Activated CD8-positive, alpha-beta memory T cell treated with anti-CD3 and anti-CD28 coated beads, Interleukin-2, amount 10 ng/mL, durations not matched to agents 7 days and 5 days (primary cell): ENCODE measurements at regions not wholly inside any gene's neighbourhood (a gene's known extent, or its start where the extent isn't known, plus 50 kb on each side); places are given as distances from the start of the nearest gene placed in this dataset.
A peak's percentile ranks its signal among the peaks of the same experiment; 100 is the strongest.

Source experiments
- ATAC-seq: fragments of 150-1000 bp; cut with Tn5 transposase; one replicate; pipeline ENCODE4 v1.10.0; 2021; ENCODE audit warnings: moderate library complexity
- CTCF ChIA-PET: fragments of 350-600 bp; sonication (Branson Sonifier 250); formaldehyde crosslinking; loops from one replicate; lab custom pipeline; 2021; ENCODE audit warnings: antibody characterized with exemption; lab: Charles Lee
- DNase-seq: peaks from one replicate; pipeline ENCODE4 v3.0.0-alpha.2; 2020
- H3K27ac Mint-ChIP-seq: one replicate; pipeline ENCODE4 v1.8.0; 2021; ENCODE audit warnings: mild to moderate bottlenecking, mixed read lengths
- H3K27me3 Mint-ChIP-seq: one replicate; pipeline ENCODE4 v1.8.0; 2021; ENCODE audit warnings: mixed read lengths
- H3K36me3 Mint-ChIP-seq: one replicate; pipeline ENCODE4 v1.8.0; 2021; ENCODE audit warnings: mild to moderate bottlenecking, mixed read lengths
- H3K4me1 Mint-ChIP-seq: one replicate; pipeline ENCODE4 v1.8.0; 2021; ENCODE audit warnings: mixed read lengths
- H3K4me3 Mint-ChIP-seq: one replicate; pipeline ENCODE4 v1.8.0; 2021; ENCODE audit warnings: mild to moderate bottlenecking, moderate library complexity, mixed read lengths
- H3K9me3 Mint-ChIP-seq: one replicate; pipeline ENCODE4 v1.8.0; 2022; ENCODE audit warnings: low read depth, mixed read lengths

DNA sequence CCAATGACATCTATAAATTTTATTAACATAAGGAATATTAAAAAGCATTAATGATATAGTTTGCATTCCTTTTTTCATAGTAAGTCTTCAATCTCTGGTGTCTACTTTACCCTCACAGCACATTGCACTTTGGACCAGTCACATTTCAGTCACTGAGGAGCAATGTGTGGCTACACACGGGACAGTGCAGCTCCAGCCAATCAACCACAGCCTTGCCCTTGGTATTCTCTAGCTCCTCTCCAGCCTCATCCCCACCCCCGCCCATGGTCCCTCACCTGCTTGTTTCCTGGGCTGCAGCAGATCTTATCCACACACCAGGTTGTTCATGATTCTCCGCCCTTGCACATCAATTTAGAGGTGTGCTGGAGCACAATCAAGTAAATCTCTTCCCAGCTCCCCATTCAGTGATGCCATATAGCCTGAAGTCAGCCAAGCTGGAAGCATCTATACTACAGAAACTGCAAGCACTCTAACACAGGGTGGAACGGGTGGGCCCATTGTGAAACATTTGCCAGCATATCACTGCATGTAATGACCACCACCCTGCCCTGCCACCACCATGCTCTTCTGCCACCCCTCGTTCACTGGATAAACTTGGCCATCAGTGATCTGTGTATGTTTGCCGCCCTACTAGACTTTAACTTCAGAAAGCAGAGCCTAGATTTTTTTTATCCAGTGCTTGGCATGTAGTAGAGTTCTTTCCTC is 93.0 kb upstream of the SLC44A3 start:
- peaks cover 6% of the 10 kb centered on the region for H3K27me3 Mint-ChIP-seq
- H3K9me3 Mint-ChIP-seq: no peaks in the 10 kb centered on the region
- DNase-seq (no peak), ATAC-seq (no peak)
- no peaks in the 10 kb centered on the region for H3K36me3 Mint-ChIP-seq
- CTCF ChIA-PET: no interaction called here
- no peak overlapping the region for H3K4me3 Mint-ChIP-seq
- no peaks in the 10 kb centered on the region for H3K4me1 Mint-ChIP-seq
- no peak overlapping the region for H3K27ac Mint-ChIP-seq

DNA sequence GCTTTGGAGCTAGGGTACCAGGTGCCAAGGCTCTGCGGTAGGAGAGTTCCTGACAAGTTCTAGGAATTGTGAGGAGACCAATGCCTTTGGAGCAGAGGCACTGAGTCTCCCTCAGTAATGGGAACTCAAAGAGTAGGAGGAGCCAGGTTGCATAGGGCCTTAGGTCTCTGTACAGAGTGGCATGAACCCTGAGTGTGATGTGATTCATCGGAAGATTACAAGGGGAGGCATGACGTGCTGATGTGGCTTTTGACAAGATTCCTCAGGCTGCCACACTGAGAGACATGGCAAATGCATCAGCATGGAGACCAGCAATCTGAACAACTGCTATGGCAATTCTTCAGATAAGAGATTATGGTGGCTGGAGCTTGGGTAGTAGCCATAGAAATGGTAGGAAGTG is 94.6 kb upstream of the SLC44A3 start:
- H3K9me3 Mint-ChIP-seq: no peaks in the 10 kb centered on the region

DNA sequence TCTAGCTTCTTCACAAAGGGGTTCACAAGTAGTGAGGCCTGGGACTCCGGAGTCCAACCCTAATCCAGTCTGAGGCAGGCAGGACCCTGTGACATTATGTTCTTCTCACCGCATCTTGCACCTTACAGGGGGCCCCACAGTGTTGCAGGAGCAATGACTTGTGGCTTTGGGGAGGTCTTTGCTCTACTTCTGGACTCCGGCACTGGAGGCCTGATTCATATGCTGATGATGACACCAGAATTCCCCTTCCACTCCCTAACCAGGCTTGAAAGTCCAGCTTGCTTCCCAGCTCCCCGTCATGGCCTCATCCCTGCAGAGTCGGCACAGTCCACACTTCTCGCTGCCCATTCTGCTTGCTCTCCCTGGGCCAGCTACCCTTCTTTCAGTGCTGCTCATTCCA is 96.3 kb upstream of the SLC44A3 start:
- H3K4me3 Mint-ChIP-seq: no peak overlapping the region
- peaks cover 10% of the 10 kb centered on the region for H3K27me3 Mint-ChIP-seq

More for the DNA sequence above, 94.6 kb upstream of the SLC44A3 start:
- DNase-seq: no peak
- no peak overlapping the region for H3K4me3 Mint-ChIP-seq
- H3K27me3 Mint-ChIP-seq: peaks cover 10% of the 10 kb centered on the region
- CTCF ChIA-PET: no interaction called here
- peaks cover 5% of the 10 kb centered on the region for H3K4me1 Mint-ChIP-seq
- H3K27ac Mint-ChIP-seq: no peak overlapping the region
- no peaks in the 10 kb centered on the region for H3K36me3 Mint-ChIP-seq
- ATAC-seq: no peak

DNA sequence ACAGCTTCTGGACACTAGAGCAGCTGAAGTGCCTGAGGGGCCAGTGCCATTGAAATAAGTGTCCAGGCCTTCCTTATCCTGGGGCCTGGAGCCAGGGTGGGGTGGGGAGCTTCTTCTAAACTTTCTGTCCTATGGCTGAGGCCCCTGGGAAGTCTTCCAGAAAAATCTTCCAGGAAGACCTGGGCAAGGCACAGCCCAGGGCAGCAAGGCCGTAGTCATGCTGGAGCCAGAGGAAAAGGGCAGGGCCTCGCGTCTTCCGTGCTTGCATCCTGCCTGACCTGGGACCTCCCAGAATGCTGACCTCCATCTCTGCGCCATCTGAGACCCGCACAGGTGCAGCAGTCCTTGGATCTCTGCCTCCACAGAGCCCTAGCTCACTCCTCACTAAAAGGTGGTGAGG is 96.7 kb upstream of the SLC44A3 start:
- H3K4me3 Mint-ChIP-seq: no peak overlapping the region
- no peaks in the 10 kb centered on the region for H3K9me3 Mint-ChIP-seq
- H3K36me3 Mint-ChIP-seq: no peaks in the 10 kb centered on the region
- ATAC-seq (no peak), DNase-seq (no peak)
- peaks cover 10% of the 10 kb centered on the region for H3K27me3 Mint-ChIP-seq
- H3K4me1 Mint-ChIP-seq: peaks cover 12% of the 10 kb centered on the region
- no peak overlapping the region for H3K27ac Mint-ChIP-seq
- CTCF ChIA-PET: no interaction called here

More for the DNA sequence above, 96.3 kb upstream of the SLC44A3 start:
- H3K27ac Mint-ChIP-seq: no peak overlapping the region
- H3K4me1 Mint-ChIP-seq: peaks cover 12% of the 10 kb centered on the region
- no peak for ATAC-seq
- DNase-seq: no peak
- CTCF ChIA-PET: no interaction called here
- no peaks in the 10 kb centered on the region for H3K9me3 Mint-ChIP-seq
- no peaks in the 10 kb centered on the region for H3K36me3 Mint-ChIP-seq

DNA sequence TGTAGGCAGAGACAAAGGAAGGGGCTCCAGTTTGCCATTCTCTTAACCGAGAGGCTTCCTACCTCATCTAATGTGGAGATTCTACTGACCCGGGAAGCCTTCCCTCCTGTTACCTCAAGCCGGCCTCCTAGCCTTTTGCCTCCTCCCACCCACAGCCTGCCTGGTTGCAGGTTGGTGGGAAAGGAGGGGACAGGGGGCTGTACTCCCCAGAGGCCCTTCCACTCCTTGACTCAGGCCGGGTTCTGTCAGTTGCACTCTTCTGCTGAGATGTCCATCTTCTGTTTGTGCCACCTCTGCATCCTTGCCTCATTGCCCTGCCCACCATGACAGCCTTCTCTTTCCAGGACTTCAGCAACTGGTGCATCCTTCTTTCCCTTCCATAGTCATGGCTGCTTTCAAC is 98.0 kb upstream of the SLC44A3 start:
- H3K27ac Mint-ChIP-seq: no peak overlapping the region
- DNase-seq (no peak), ATAC-seq (no peak)
- H3K4me3 Mint-ChIP-seq: no peak overlapping the region
- H3K4me1 Mint-ChIP-seq: peaks cover 12% of the 10 kb centered on the region
- no peaks in the 10 kb centered on the region for H3K9me3 Mint-ChIP-seq
- CTCF ChIA-PET: no interaction called here
- no peaks in the 10 kb centered on the region for H3K36me3 Mint-ChIP-seq
- H3K27me3 Mint-ChIP-seq: peaks cover 10% of the 10 kb centered on the region

DNA sequence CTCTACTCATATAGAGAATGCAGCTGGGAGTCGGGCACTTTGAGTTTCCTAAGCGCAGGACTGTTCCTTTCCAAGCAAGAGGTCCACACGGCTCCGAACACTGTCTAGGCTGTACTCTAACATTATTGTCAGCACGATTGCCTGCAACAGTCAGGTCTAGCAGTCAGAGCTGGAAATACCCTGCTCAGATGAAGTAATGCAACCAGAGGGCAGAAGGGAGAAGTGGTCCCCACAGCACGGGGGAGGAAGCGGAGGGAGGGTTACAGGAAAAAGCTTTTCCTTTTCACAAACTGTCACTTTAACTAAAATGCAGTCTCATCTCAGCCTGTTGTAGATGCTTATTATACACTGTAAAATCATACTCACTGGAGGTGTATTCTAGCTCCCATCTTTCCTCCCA is 98.9 kb upstream of the SLC44A3 start:
- CTCF ChIA-PET: no interaction called here
- Mint-ChIP-seq H3K27me3 (peaks cover 14% of the 10 kb centered on the region), H3K27ac (no peak overlapping the region), H3K4me3 (no peak overlapping the region), H3K36me3 (no peaks in the 10 kb centered on the region), H3K9me3 (no peaks in the 10 kb centered on the region), H3K4me1 (peaks cover 12% of the 10 kb centered on the region)
- no peak for DNase-seq
- ATAC-seq: no peak

DNA sequence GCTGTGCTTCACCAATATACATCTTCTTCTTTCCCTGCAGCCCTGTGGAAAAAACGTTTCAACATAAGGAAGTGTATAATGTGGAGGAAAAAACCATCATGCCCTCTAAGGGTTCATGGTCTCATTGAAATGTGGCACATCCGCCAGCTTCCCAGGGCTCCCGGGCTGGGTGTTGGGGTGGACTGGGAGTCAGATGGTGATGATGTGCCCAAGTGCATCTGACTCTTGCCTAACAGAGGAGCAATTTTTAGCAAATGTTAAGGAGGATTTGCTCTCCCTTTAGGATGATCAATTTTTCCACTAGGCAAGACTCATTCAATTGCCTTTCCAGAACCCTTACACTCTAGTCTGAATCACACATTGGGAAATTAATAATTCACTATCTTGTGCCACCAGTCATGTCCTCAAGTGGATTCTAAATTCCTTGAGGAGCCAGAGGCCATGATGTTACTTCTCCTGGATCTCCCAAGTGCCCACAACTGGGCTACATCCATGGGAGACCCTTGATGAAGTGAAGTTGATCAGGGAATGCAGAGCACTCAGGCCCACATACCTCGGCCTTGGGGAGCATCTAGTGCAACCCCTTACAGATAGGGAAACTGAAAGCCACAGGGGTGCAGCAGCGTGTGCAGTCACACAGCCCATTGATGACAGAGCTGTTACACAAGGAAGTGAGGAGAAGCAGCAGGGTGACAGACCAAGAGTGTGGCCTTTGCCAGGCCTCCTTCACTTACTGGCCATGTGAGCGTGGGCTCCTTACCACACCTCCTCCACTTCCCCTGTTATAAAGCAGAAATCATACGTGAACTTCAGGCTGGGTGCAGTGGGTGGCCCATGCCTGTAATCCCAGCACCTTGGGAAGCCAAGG is 100.0 kb upstream of the SLC44A3 start:
- Mint-ChIP-seq H3K4me1 (peaks cover 12% of the 10 kb centered on the region), H3K36me3 (no peaks in the 10 kb centered on the region), H3K4me3 (no peak overlapping the region), H3K27me3 (peaks cover 11% of the 10 kb centered on the region), H3K27ac (no peak overlapping the region), H3K9me3 (no peaks in the 10 kb centered on the region)
- peak; percentile 87 for ATAC-seq
- CTCF ChIA-PET: no interaction called here
- peak; percentile 60 for DNase-seq

DNA sequence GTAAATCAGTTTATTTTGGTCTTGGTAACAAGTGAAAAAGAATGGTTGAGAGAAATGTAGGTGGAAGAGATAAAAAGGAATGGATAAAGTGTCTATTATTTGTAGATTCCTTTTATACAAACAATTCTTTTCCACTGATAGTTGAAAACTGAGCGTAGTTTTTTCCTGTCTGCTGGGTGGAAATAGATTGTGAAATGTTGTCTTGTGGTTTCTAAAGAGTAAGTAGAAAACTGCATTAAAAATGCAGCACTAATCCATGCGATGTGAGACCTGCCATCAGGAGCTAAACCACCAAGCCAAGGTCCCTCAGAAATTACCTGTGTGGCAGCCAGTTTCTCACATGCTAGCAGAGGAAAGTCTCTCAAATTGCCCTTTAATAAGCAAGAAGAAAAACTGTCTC is 103.2 kb upstream of the SLC44A3 start:
- no peaks in the 10 kb centered on the region for H3K9me3 Mint-ChIP-seq
- H3K27ac Mint-ChIP-seq: no peak overlapping the region
- peaks cover 12% of the 10 kb centered on the region for H3K4me1 Mint-ChIP-seq
- DNase-seq: no peak
- CTCF ChIA-PET: no interaction called here
- no peaks in the 10 kb centered on the region for H3K36me3 Mint-ChIP-seq
- H3K27me3 Mint-ChIP-seq: peaks cover 7% of the 10 kb centered on the region
- H3K4me3 Mint-ChIP-seq: no peak overlapping the region
- no peak for ATAC-seq

DNA sequence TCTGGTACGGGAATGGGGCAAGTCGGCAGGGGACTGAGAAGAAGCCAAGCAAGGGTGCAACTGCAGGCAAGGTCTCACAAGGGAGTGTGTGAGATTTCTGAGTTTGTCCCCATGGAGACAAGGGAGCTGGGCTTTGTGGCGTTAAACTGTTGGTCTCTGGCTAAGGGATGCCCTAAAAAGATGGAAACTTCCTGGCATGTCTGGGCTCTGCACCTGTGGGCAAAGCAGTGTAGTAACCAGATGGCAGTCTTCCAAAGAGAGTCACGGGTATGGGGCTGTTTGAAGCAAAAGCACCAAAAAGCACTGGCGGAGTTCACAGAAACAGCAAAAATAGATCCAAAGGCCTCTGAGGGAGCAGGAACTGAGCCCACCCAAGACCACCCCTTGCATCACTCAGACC is 104.8 kb upstream of the SLC44A3 start:
- DNase-seq (no peak), ATAC-seq (no peak)
- H3K4me1 Mint-ChIP-seq: peaks cover 4% of the 10 kb centered on the region
- CTCF ChIA-PET: interaction anchor here (1.2 kb wide), 1 partner anchor 654 kb away, joined by 3 read pairs; no protein-coding TSS in a partner anchor
- H3K27ac Mint-ChIP-seq: no peak overlapping the region
- no peak overlapping the region for H3K4me3 Mint-ChIP-seq
- no peaks in the 10 kb centered on the region for H3K36me3 Mint-ChIP-seq
- H3K9me3 Mint-ChIP-seq: no peaks in the 10 kb centered on the region
- H3K27me3 Mint-ChIP-seq: peaks cover 5% of the 10 kb centered on the region

DNA sequence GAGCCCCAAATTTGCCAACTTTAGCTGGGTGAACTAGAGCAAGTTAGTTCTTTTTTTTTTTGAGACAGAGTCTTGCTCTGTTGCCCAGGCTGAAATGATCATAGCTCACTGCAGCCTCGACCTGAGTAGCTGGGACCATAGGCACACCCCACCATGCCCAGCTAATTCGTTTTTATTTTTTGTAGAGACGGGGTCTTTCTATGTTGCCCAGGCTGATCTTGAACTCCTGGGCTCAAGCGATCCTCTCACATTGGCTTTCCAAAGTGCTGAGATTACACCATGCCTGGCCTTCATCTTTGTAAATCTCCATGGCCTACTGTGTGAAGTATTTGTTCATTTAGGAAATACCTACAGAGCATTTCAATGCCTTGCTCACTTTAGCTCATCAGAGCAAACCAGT is 105.6 kb upstream of the SLC44A3 start:
- ATAC-seq (no peak), DNase-seq (no peak)
- H3K4me3 Mint-ChIP-seq: no peak overlapping the region
- no peaks in the 10 kb centered on the region for H3K9me3 Mint-ChIP-seq
- CTCF ChIA-PET: interaction anchor here (1.2 kb wide), 1 partner anchor 653 kb away, joined by 3 read pairs; no protein-coding TSS in a partner anchor
- H3K27me3 Mint-ChIP-seq: peaks cover 5% of the 10 kb centered on the region
- no peaks in the 10 kb centered on the region for H3K4me1 Mint-ChIP-seq
- H3K36me3 Mint-ChIP-seq: no peaks in the 10 kb centered on the region
- no peak overlapping the region for H3K27ac Mint-ChIP-seq

DNA sequence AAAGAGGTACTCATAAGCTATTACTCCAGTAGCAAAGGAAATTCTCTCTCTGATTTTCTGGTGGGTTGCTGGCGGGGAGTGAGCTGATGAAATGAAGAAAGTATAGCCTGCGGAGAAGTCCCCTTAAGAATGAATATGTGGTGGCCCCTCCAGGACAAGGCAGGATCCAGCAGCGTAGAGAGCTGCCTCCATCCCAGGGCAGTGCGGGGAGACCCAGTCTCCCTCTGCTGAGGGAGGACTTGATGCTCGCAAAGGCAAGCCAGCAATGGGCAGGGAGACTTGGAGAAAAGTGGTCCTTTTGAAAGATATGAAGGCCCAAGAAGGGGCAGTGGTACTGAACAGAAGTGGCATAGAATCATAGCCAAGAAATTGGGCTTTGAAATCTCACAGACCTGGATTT is 106.0 kb upstream of the SLC44A3 start:
- H3K4me1 Mint-ChIP-seq: no peaks in the 10 kb centered on the region
- DNase-seq: no peak
- no peak overlapping the region for H3K27ac Mint-ChIP-seq
- H3K4me3 Mint-ChIP-seq: no peak overlapping the region
- no peaks in the 10 kb centered on the region for H3K36me3 Mint-ChIP-seq
- CTCF ChIA-PET: interaction anchor here (1.2 kb wide), 1 partner anchor 653 kb away, joined by 3 read pairs; no protein-coding TSS in a partner anchor
- no peak for ATAC-seq
- peaks cover 5% of the 10 kb centered on the region for H3K27me3 Mint-ChIP-seq
- no peaks in the 10 kb centered on the region for H3K9me3 Mint-ChIP-seq

DNA sequence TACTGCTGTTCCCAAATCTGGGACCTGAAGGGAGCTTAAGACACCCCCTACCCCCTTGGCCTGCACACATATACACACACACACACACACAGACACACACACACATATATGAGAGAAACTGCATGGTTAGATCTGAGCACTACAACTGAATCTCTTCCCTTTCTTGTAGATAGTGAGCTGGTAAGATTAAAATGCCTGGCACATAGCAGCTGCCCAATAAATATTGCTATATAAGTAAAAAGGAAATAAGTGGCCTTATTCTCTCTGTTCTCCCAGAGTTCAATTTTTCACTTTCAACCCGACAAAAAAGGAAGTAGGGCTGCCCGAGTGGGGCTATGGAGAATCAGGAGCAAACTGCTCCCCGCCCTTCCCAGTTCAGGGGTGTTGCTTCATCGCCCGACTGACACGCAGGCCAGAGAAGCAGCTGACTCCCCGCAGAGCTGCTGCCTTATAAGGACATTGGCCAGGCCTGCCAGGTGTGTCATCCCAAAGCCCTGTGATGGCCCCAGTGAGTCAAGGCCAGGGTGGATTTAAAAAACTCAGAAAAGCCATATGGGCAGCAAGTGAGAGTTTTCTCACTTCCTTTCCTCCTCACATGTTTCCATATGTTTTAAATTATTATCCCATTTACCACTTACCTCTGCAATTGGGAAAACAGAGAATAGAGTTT is 106.5 kb upstream of the SLC44A3 start:
- Mint-ChIP-seq H3K4me1 (no peaks in the 10 kb centered on the region), H3K9me3 (no peaks in the 10 kb centered on the region), H3K36me3 (no peaks in the 10 kb centered on the region), H3K27me3 (peaks cover 5% of the 10 kb centered on the region), H3K27ac (no peak overlapping the region), H3K4me3 (no peak overlapping the region)
- DNase-seq (no peak), ATAC-seq (no peak)
- CTCF ChIA-PET: no interaction called here

DNA sequence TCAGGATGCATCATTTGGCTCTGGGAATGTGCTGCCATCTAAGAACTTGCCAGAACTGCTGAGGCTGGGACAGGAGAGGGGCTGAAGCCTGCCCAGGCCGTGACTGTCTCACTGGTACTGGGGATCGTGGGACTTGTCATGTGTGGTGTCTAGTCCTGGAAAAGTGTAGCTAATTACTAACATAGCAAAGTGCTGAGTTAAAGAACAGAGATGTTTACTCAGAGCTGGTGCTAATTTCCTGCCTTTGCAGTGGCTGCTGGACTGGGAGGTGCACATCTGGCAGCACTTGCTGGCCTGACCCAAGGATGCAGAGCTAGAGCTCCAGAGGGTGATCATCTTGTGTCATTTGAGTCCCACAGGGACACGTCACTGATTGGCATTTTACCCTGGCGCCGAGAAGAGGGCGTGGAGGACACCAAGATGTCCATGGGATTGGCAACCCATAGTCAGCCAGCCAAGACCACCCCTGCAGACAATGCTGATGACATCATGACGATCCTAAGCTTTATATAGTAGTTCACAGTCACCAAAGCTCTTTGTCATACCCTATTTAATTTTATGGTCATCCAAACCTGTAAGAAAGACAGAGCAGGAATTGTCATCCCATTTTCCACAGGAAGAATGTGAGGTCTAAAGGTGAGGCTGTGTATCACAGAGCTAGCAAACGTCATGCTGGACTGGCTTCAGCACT is 110.1 kb upstream of the SLC44A3 start:
- Mint-ChIP-seq H3K4me3 (no peak overlapping the region), H3K27ac (no peak overlapping the region), H3K4me1 (no peaks in the 10 kb centered on the region), H3K36me3 (no peaks in the 10 kb centered on the region), H3K27me3 (peaks cover 7% of the 10 kb centered on the region), H3K9me3 (no peaks in the 10 kb centered on the region)
- CTCF ChIA-PET: no interaction called here
- DNase-seq (no peak), ATAC-seq (no peak)
